NT2/D1 (cell line): ENCODE measurements at regions not wholly inside any gene's neighbourhood (a gene's known extent, or its start where the extent isn't known, plus 50 kb on each side); places are given as distances from the start of the nearest gene placed in this dataset.
A peak's percentile ranks its signal among the peaks of the same experiment; 100 is the strongest.

Experiments used
- DNase-seq: peaks from one replicate; pipeline ENCODE4 v3.0.0-alpha.2; 2011; ENCODE audit warnings: low read depth, low spot score
- H3K27me3 ChIP-seq: 2 replicates; pipeline ENCODE4 v1.6.0; 2011; ENCODE audit warnings: mild to moderate bottlenecking; ENCODE audit not compliant: insufficient read length, insufficient read depth
- H3K36me3 ChIP-seq: 2 replicates; pipeline ENCODE4 v1.6.1; 2011; ENCODE audit warnings: mild to moderate bottlenecking, low read length, mixed read lengths; ENCODE audit not compliant: insufficient read depth, insufficient read length
- H3K4me1 ChIP-seq: 2 replicates; pipeline ENCODE4 v1.5.1; 2011; ENCODE audit not compliant: insufficient read depth, insufficient read length
- H3K4me3 ChIP-seq: 2 replicates; pipeline ENCODE4 v1.5.1; 2011; ENCODE audit warnings: low read depth; ENCODE audit not compliant: insufficient read length
- H3K9ac ChIP-seq: 2 replicates; pipeline ENCODE4 v1.6.0; 2011; ENCODE audit warnings: low read depth; ENCODE audit not compliant: insufficient read length
- H3K9me3 ChIP-seq: 2 replicates; pipeline ENCODE4 v1.5.1; 2011; ENCODE audit warnings: mild to moderate bottlenecking, low read length; ENCODE audit not compliant: insufficient read depth
- SUZ12 ChIP-seq: IDR thresholded peaks from 2 replicates; pipeline ENCODE4 v1.6.1; 2011; ENCODE audit not compliant: insufficient read length, insufficient read depth; ENCODE audit errors: extremely low read depth
- YY1 ChIP-seq: IDR thresholded peaks from 2 replicates; pipeline ENCODE4 v1.6.1; 2011; ENCODE audit not compliant: insufficient read length, insufficient read depth
- ZNF274 ChIP-seq: IDR thresholded peaks from 2 replicates; pipeline ENCODE4 v1.6.1; 2011; ENCODE audit warnings: mild to moderate bottlenecking, low read depth, low read length

DNA sequence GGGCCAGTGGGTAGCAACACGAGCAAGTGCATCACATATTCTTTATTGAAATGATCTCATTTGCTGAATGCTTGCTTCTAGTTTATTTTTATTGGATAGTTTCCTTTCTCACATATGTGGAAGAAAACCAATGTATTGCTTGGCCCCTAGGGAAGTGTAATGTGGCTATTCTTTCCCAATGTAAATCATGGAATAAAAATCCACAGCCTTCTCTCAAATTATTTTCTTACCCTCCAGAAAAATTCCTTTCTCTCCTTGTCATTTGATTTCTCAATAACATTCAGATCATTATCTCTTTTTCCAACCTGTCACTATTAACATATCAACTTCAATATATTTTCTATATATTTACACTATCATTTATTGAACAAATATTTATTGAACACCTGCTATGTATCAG is 51.9 kb upstream of the PTPRK start:
- no peak overlapping the region for H3K9ac ChIP-seq
- no peak for DNase-seq
- H3K36me3 ChIP-seq = no peaks in the 10 kb centered on the region

DNA sequence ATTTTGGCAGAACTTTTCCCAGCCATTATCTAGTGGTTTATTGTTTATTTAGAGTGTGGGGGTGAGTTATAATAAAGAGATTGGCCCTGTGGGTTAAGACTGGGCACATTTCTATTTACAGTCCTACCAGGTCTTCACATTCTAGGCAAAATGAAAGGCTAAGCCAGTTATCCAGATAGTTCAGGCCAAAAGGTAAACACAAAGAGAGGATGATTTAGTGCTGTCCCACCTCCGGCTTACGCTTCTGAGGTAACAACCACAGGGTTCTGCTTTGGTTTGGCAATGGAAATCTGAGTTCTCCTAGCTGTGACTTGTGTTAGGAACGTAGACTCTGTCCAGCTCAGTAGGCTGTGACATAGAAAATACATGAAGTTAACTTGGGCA is 50.3 kb upstream of the PTPRK start:
- Histone ChIP-seq H3K4me3 (no peak overlapping the region), H3K9me3 (peaks cover 3% of the 10 kb centered on the region; the same call in 1 of the 2 replicates), H3K9ac (no peak overlapping the region), H3K27me3 (no peaks in the 10 kb centered on the region), H3K36me3 (no peaks in the 10 kb centered on the region), H3K4me1 (no peaks in the 10 kb centered on the region)
- no peak for TF ChIP-seq SUZ12
- TF ChIP-seq ZNF274 = no peak
- no peak for TF ChIP-seq YY1
- no peak for DNase-seq

More for the DNA sequence above, 51.9 kb upstream of the PTPRK start:
- H3K9me3 ChIP-seq = no peaks in the 10 kb centered on the region
- H3K27me3 ChIP-seq = no peaks in the 10 kb centered on the region
- no peaks in the 10 kb centered on the region for H3K4me1 ChIP-seq
- H3K4me3 ChIP-seq = no peak overlapping the region
- TF ChIP-seq SUZ12 (no peak), ZNF274 (no peak), YY1 (no peak)

DNA sequence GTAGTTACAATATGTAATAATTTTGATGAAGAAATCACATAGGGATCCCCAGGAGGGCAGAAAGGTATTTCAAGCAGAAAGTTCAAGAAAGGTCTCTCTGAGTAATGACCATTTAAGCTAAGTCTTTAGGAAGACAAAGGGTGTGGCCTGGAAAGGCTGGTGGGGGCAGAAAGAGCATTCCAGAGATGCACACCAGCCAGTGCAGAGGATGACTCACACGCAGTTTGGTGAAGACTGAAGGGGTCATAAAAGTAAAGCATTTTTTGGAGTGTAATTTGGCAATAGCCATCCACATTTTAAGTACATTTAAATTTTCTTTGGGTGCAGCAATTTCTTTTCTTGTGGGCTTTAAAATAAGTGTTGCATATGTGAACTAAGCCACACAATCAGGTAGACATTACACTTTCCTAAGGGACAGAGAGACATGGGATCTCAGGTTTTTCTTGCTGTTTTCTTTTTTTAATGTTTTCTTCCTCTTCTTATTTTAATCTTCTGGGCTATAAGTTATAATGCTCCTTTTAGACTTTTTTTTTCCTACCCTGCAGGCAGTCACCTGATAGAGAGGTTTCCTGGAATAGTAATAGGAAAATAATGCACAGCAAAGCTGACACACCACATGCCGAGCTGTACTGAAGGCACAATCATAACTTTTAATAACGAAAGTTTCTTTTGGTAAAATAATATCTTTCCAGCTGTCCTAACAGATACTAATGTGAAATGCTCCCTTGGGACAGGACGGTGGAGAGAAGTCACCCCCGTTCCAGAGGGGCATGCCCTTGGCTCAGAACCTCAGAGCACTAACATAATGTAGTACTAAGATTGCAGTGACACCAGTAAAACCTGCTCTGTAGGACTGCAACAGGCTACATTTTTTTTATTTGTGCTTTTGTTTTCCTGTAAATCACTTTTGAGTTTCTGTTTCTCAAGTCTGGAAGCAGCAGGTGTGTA is 49.6 kb upstream of the PTPRK start:
- no peak overlapping the region for H3K4me3 ChIP-seq
- peak; percentile 52 for DNase-seq

More for the DNA sequence above, 49.6 kb upstream of the PTPRK start:
- H3K36me3 ChIP-seq = no peaks in the 10 kb centered on the region
- no peak overlapping the region for H3K9ac ChIP-seq
- no peaks in the 10 kb centered on the region for H3K4me1 ChIP-seq
- peaks cover 3% of the 10 kb centered on the region; the same call in 1 of the 2 replicates for H3K9me3 ChIP-seq
- TF ChIP-seq SUZ12 = no peak
- no peak for TF ChIP-seq ZNF274
- TF ChIP-seq YY1 = no peak
- H3K27me3 ChIP-seq = no peaks in the 10 kb centered on the region
